CD14-positive monocyte (primary cell): ENCODE measurements at regions not wholly inside any gene's neighbourhood (a gene's known extent, or its start where the extent isn't known, plus 50 kb on each side); places are given as distances from the start of the nearest gene placed in this dataset.

Experiments used
- DNase-seq, 3 donors: peaks; one replicate each; pipeline ENCODE4 v3.0.0-alpha.2; 2011 to 2022
- H2AFZ ChIP-seq: 2 replicates; pipeline ENCODE4 v1.6.0; 2012; ENCODE audit warnings: mild to moderate bottlenecking, low read depth, low read length, inconsistent platforms; ENCODE audit not compliant: insufficient read depth, poor library complexity, severe bottlenecking
- H3K27ac ChIP-seq, 2 donors: 1 replicate in 1 of 2; 2 replicates in 1 of 2; pipeline ENCODE4 v1.5.1; 2012 to 2013; ENCODE audit warnings: low read length in 2 of 2, control low read depth in 1 of 2, inconsistent platforms in 1 of 2, low read depth in 1 of 2, mild to moderate bottlenecking in 1 of 2
- H3K27me3 ChIP-seq, 2 donors: one replicate each; pipeline versions ENCODE4 v1.6.0 to v1.6.1; 2011 to 2013; ENCODE audit warnings: low read length in 2 of 2; ENCODE audit not compliant: control insufficient read depth in 2 of 2, insufficient read depth in 2 of 2
- H3K36me3 ChIP-seq, 2 donors: replicated peaks in 1 of 2; 1 replicate in 1 of 2; 2 replicates in 1 of 2; pipeline versions ENCODE4 v1.5.1 to v1.6.1; 2012 to 2013; ENCODE audit warnings: low read length in 2 of 2, control low read depth in 1 of 2, inconsistent platforms in 1 of 2, mild to moderate bottlenecking in 1 of 2; ENCODE audit not compliant: insufficient read depth in 2 of 2, control insufficient read depth in 1 of 2
- H3K4me1 ChIP-seq, 2 donors: 1 replicate in 1 of 2; 2 replicates in 1 of 2; pipeline versions ENCODE4 v1.5.1 to v1.6.1; 2012 to 2013; ENCODE audit warnings: low read length in 2 of 2, control low read depth in 1 of 2, inconsistent platforms in 1 of 2, mild to moderate bottlenecking in 1 of 2, moderate library complexity in 1 of 2; ENCODE audit not compliant: insufficient read depth in 2 of 2, control insufficient read depth in 1 of 2
- H3K4me2 ChIP-seq: replicated peaks from 2 replicates; pipeline ENCODE3; 2012; ENCODE audit warnings: low read length, moderate library complexity, mild to moderate bottlenecking; ENCODE audit not compliant: poor library complexity, severe bottlenecking; ENCODE audit errors: extremely low read depth
- H3K4me3 ChIP-seq, 3 experiments: fragments of 200-600 bp in 1 of 3; sonication (generic) in 1 of 3; replicated peaks in 1 of 3; 1 replicate in 2 of 3; 2 replicates in 1 of 3; pipeline ENCODE4 v1.5.1; 2011 to 2013; ENCODE audit warnings: low read length in 3 of 3, mild to moderate bottlenecking in 3 of 3, control low read depth in 2 of 3, low read depth in 2 of 3, inconsistent platforms in 1 of 3, moderate library complexity in 1 of 3
- H3K79me2 ChIP-seq: 2 replicates; pipeline ENCODE4 v1.6.0; 2012; ENCODE audit warnings: mild to moderate bottlenecking, control low read depth, inconsistent platforms, low read length, moderate library complexity; ENCODE audit not compliant: insufficient read depth
- H3K9ac ChIP-seq: 2 replicates; pipeline ENCODE4 v1.6.0; 2017; ENCODE audit warnings: low read length, mild to moderate bottlenecking; ENCODE audit not compliant: insufficient read depth, poor library complexity, severe bottlenecking
- H3K9me3 ChIP-seq, 2 donors: replicated peaks in 1 of 2; 1 replicate in 1 of 2; 2 replicates in 1 of 2; pipeline versions ENCODE4 v1.5.1 to v1.6.1; 2012 to 2013; ENCODE audit warnings: low read length in 2 of 2, control low read depth in 1 of 2; ENCODE audit not compliant: control insufficient read depth in 1 of 2, insufficient read depth in 1 of 2
- H4K20me1 ChIP-seq: 2 replicates; pipeline ENCODE4 v1.6.0; 2012; ENCODE audit warnings: mild to moderate bottlenecking, low read length, control low read depth, moderate library complexity; ENCODE audit not compliant: insufficient read depth
- H3K27ac Mint-ChIP-seq, 7 donors: one replicate each; pipeline ENCODE4 v1.8.0; 2020; ENCODE audit warnings: mild to moderate bottlenecking in 7 of 7, mixed read lengths in 7 of 7, moderate library complexity in 6 of 7, inconsistent platforms in 2 of 7
- H3K27me3 Mint-ChIP-seq, 3 donors: one replicate each; pipeline ENCODE4 v1.8.0; 2021 to 2022; ENCODE audit warnings: low read depth in 3 of 3, mild to moderate bottlenecking in 3 of 3, mixed read lengths in 3 of 3, moderate library complexity in 3 of 3, inconsistent platforms in 1 of 3
- H3K36me3 Mint-ChIP-seq, 2 donors: one replicate each; pipeline ENCODE4 v1.8.0; 2020; ENCODE audit warnings: mixed read lengths in 2 of 2, inconsistent platforms in 1 of 2, mild to moderate bottlenecking in 1 of 2
- H3K4me1 Mint-ChIP-seq: one replicate; pipeline ENCODE4 v1.8.0; 2020; ENCODE audit warnings: mild to moderate bottlenecking, mixed read lengths
- H3K4me3 Mint-ChIP-seq, 2 donors: one replicate each; pipeline ENCODE4 v1.8.0; 2020; ENCODE audit warnings: mild to moderate bottlenecking in 2 of 2, mixed read lengths in 2 of 2, moderate library complexity in 1 of 2
- H3K9me3 Mint-ChIP-seq, 7 donors: one replicate each; pipeline ENCODE4 v1.8.0; 2020 to 2022; ENCODE audit warnings: mixed read lengths in 7 of 7, mild to moderate bottlenecking in 6 of 7, moderate library complexity in 6 of 7, inconsistent platforms in 2 of 7
- CTCF ChIP-seq: fragments of 200-600 bp; IDR thresholded peaks from one replicate; pipeline ENCODE4 v1.8.0; 2022; ENCODE audit warnings: antibody characterized with exemption, mild to moderate bottlenecking
- WGBS: methylation state at CpG from one replicate; pipeline ENCODE4 v1.1.5; 2013; ENCODE audit warnings: missing lambda C conversion rate; ENCODE audit not compliant: insufficient coverage; 5-methylcytosine and 5-hydroxymethylcytosine counted together
- intact Hi-C, 2 donors: fragments of 100-400 bp; cut with micrococcal nuclease; formaldehyde crosslinking; loops; one replicate each; pipeline versions ENCODE4 v1.15.0 to v1.15.1; 2023

GRCh38 chr6:54574671-54575070, 266.4 kb downstream of the TINAG start:
- H3K9me3 Mint-ChIP-seq, result peaks cover 2 to 13% (median 9%) of the 10 kb centered on the region in 7 donors

GRCh38 chr6:54578261-54578660, 268.3 kb upstream of the FAM83B start:
- Histone ChIP-seq H3K36me3 (no peaks in the 10 kb centered on the region), H3K9me3 (peaks cover 4 to 11% of the 10 kb centered on the region in 2 donors), H3K9ac (no peak overlapping the region), H3K27me3 (no peaks in the 10 kb centered on the region), H3K79me2 (no peaks in the 10 kb centered on the region), H3K4me2 (no peak overlapping the region), H3K27ac (no peak overlapping the region), H4K20me1 (no peaks in the 10 kb centered on the region), H2AFZ (no peak overlapping the region), H3K4me3 (no peak overlapping the region), H3K4me1 (no peaks in the 10 kb centered on the region)
- no peak for DNase-seq
- H3K27me3 Mint-ChIP-seq, result no peaks in the 10 kb centered on the region
- WGBS, result 80% methylated on average over 1 of the region's 3 CpGs
- intact Hi-C loops, result no loop called here
- H3K36me3 Mint-ChIP-seq, result no peaks in the 10 kb centered on the region
- H3K27ac Mint-ChIP-seq, result no peak overlapping the region
- no peaks in the 10 kb centered on the region for H3K4me1 Mint-ChIP-seq
- no peak overlapping the region for H3K4me3 Mint-ChIP-seq
- peaks cover 0 to 15% (median 10%) of the 10 kb centered on the region in 7 donors for H3K9me3 Mint-ChIP-seq
- no peak for TF ChIP-seq CTCF

More at GRCh38 chr6:54574671-54575070, 266.4 kb downstream of the TINAG start:
- H3K79me2 ChIP-seq, result no peaks in the 10 kb centered on the region
- TF ChIP-seq CTCF, result no peak
- no peaks in the 10 kb centered on the region for H4K20me1 ChIP-seq
- no CpG with 5 or more reads among the region's 1 CpG for WGBS
- DNase-seq, result no peak
- Mint-ChIP-seq H3K36me3 (no peaks in the 10 kb centered on the region), H3K4me3 (no peak overlapping the region), H3K27ac (no peak overlapping the region), H3K4me1 (no peaks in the 10 kb centered on the region), H3K27me3 (no peaks in the 10 kb centered on the region)
- no peak overlapping the region for H3K27ac ChIP-seq
- H3K4me2 ChIP-seq, result no peak overlapping the region
- H3K4me3 ChIP-seq, result no peak overlapping the region
- no peaks in the 10 kb centered on the region for H3K36me3 ChIP-seq
- no peak overlapping the region for H3K9ac ChIP-seq
- H3K9me3 ChIP-seq, result peaks cover 4 to 11% of the 10 kb centered on the region in 2 donors
- no peaks in the 10 kb centered on the region for H3K4me1 ChIP-seq
- no peak overlapping the region for H2AFZ ChIP-seq
- H3K27me3 ChIP-seq, result no peaks in the 10 kb centered on the region
- intact Hi-C loops, result no loop called here
